GM18868 (cell line): ENCODE measurements at regions not wholly inside any gene's neighbourhood (a gene's known extent, or its start where the extent isn't known, plus 50 kb on each side); places are given as distances from the start of the nearest gene placed in this dataset.

Source experiments
- ATAC-seq: cut with Tn5 transposase; IDR thresholded peaks from one replicate; pipeline ENCODE4 v1.9.1; 2021; ENCODE audit warnings: mild to moderate bottlenecking, moderate library complexity; ENCODE audit not compliant: unreplicated experiment

- ATAC-seq, result no peak
Observed at GRCh38 chr5:96584712-96585111, 77.5 kb upstream of the CAST start.

- no peak for ATAC-seq
Observed at GRCh38 chr5:96588539-96588938, 73.6 kb upstream of the CAST start.

DNA sequence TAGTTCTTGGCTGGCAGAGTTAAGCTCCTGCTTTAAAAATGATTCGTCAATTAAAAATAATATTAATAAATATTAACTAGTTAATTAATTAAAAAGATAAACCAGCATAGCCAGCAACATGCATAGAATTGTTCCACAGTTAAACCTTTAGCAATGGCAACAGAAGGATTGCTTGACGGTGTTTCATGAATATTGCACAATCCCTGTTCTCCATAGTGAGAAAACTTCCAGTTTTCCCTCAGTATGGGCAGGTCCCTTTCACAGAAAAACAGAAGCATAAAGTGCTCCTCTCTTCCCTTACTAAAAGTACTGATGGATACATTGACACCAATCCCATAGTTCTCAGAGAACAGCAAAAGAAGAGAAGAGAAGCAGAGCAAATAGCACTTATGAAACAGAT, 71.4 kb upstream of the CAST start:
- no peak for ATAC-seq

DNA sequence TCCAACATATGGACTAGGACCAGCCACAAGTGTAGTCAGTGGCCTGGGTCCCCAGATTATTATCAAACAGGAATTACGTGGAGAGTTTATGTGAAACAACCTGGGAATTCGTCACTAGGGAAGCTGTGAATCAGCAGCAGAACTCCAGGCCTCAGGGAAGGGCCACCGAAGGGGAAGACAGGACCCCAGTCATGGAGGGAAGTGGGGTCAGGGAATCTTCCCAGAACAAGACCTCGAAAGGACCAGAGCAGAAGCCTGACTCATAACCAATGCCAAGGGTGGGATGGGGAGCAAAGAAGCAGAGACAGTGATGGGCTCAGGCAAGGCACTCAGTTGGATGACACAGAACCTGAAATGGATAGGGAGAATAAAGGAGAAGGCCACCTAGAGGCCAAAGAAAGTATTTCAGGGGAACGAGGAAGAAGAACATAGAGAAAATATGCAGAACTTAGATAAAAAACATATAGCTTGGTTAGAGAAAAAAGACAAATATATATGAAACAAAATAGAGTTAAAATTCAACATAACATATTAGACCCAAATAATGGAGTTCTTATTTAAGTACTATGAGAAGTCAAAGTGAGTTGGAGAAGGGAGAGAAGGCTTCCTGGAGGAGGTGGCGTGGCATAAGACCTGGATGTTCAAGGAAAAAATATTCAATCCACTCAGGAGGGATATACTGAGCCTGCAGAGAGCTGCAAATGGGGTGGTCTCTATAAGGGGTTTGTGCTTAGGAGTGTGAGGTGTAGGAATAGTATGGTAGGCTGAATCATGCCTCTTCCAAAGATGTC, 66.7 kb upstream of the CAST start:
- ATAC-seq, result peak; percentile 61

DNA sequence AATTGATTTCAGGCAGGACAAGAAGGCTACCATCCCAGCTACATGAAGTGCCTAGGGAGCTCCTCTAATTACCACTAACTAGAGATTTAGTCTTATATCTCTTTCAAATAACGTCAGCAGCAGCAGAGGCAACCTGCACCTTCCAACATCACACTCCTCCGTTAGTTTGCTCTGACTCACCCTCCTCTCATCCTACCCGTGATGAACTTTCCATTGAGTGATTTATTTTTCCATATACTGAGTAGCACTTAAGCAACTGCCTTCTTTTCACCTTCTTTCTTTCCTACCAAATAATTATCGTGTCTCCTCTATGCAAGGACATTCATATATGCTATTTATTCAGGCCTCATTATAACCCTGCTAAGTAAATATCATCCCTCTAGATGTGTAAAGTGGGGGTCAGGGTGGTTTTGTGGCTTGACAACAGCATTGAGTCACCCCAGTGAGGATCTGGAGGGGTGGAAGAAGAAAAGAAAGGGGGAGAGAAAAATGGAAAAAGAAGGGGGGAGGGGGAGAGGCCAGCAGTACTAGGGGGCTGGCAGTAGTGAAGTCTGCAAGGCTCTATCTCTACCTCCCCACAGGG, 64.6 kb upstream of the CAST start:
- no peak for ATAC-seq

DNA sequence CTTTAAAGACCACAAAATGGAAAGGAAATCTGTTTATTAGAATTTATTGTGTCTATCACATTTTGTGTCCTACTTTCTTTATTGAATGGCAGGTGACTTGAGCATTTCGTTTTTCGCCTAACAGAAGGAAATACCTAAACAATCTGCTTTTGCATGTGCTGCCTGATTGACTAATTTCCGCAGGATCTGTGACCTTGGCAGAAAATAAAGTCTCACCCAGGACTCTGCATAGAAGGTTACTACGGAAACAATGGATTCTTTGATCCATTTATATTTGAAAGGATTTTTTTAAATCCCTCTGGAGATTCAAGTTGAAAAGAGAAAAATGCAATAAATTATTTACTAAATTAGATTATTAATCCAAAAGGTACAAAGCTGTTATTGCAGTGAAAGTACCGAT, 61.0 kb upstream of the CAST start:
- no peak for ATAC-seq

- peak; percentile 92 for ATAC-seq
Observed at GRCh38 chr5:96601715-96602244, 60.4 kb upstream of the CAST start.

DNA sequence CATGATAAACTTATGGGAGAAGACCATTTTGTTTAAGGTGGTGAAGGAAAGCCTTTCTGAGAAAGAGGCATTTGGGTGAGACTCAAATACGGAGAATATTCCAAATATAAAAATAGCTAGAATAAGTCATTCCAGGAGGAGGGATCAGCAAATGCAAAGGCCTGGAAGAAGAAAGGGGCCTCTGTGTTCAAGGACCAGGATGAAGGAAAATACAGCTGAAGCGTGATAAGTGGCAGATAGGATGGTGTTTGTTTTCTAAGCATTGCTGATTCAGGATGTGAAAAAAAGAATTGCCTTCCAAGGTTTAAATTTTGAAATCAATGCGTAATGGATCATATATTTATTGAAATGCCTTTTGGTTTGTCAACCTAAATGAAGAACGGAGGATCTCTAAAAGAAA, 59.4 kb upstream of the CAST start:
- no peak for ATAC-seq

DNA sequence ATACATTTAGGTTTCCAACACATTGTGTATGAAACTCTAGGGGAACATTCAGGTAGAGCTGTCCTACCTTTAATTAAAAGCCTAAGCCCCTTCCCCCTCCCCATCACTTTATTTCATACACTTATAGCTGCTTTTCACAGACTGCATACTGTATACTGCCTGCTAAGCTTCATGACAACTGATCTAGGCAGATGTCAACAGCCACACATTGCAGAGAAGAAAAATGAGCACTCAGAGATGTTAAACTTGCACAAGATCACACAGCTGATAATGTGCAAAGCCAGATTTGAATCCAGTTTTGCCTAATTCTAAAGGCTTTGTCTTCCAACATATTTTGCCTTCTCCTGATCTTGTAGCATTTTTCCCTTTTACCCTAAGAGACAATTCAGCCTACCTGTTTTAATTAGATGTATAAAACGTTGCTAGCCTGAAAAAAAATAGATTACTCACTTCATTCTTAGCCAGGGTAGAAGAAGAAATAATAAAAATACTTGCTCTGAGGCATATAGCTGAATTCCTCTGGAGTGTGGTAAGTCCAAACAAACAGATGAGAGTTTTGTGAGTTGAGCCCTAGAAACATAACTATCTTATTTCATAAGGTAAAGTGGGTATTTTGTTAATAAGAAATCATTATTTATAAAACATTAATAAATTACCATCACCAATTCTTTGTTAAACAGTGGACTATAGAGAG, 56.9 kb upstream of the CAST start:
- ATAC-seq, result no peak

DNA sequence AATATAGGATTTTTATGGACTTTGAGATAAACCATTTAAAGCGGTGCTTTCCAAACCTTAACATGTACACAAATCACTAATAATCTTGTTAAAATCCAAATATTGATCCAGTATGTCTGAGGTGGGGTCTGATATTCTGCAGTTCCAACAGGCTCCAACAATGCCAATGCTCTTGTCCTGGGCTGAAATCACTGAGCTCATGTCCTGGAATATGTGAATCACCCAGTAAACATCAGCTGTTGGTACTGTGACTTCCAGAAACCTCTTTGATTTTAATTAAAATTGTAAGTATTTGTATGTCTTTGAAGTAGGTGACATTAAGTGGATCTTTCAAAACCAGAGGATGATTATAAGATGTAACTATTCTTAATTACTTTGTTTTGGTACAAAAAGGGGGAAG, 52.8 kb upstream of the CAST start:
- no peak for ATAC-seq

DNA sequence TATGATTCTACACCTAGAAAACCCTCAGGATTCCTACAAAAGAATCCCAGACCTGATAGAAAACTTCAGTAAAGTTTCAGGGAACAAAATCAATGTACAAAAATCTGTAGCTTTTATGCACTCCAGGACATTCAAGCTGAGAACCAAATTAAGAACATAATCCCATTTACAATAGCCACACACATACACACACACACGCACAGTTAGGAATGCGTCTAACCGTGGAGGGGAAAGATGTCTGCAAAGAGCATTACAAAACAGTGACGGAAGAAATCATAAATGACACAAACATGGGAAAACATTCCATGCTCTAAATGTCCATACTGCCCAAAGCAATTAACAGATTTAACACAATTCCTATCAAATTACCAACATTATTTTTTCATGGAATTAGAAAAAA, 51.4 kb upstream of the CAST start:
- ATAC-seq, result no peak

- no peak for ATAC-seq
Observed at GRCh38 chr5:96611946-96612345, 50.2 kb upstream of the CAST start.
